ENCODE measurements at regions not wholly inside any gene's neighbourhood (a gene's known extent, or its start where the extent isn't known, plus 50 kb on each side); places are given as distances from the start of the nearest gene placed in this dataset.

DNA sequence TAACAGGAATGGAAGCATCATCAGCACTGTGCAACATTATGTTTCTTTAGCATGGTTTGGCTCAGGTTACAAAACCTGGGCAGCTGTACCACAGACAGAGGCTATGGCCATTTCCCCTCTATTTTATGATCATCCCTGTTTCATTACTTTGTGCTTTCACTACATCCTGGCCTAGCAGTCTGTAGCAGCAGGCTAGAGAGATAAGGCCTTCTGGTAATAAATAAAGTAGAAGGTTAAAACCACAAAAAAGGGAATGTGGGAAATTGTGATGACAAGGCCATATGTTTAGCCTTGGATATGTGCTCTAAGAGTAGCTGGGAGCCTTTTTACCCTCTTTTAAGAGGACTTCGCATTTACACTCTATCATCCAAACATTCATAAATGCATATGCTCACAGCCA is 266.2 kb upstream of the PHF14 start:
- H3K79me2 ChIP-seq (ENCODE audit: insufficient read depth, low read length) = no peaks in the 10 kb centered on the region
- H3K9me3 ChIP-seq (ENCODE audit: insufficient read depth, low read length) = no peaks in the 10 kb centered on the region
- H3F3A ChIP-seq (ENCODE audit: insufficient read depth) = no peaks in the 10 kb centered on the region
- no peaks in the 10 kb centered on the region for H3K27me3 ChIP-seq (ENCODE audit: low read length)
- H3K4me3 ChIP-seq (ENCODE audit: insufficient read depth, low read length, poor library complexity, severe bottlenecking) = no peak overlapping the region
- H3K36me3 ChIP-seq (ENCODE audit: low read length) = no peaks in the 10 kb centered on the region
- TF ChIP-seq, protein P1, sequence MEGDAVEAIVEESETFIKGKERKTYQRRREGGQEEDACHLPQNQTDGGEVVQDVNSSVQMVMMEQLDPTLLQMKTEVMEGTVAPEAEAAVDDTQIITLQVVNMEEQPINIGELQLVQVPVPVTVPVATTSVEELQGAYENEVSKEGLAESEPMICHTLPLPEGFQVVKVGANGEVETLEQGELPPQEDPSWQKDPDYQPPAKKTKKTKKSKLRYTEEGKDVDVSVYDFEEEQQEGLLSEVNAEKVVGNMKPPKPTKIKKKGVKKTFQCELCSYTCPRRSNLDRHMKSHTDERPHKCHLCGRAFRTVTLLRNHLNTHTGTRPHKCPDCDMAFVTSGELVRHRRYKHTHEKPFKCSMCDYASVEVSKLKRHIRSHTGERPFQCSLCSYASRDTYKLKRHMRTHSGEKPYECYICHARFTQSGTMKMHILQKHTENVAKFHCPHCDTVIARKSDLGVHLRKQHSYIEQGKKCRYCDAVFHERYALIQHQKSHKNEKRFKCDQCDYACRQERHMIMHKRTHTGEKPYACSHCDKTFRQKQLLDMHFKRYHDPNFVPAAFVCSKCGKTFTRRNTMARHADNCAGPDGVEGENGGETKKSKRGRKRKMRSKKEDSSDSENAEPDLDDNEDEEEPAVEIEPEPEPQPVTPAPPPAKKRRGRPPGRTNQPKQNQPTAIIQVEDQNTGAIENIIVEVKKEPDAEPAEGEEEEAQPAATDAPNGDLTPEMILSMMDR (IDR thresholded peaks at IDR 0.05; ENCODE audit: insufficient read depth, low read length, poor library complexity, severe bottlenecking) = no peak
- no peak for TF ChIP-seq EZH2phosphoT487 (conservative IDR thresholded peaks at IDR 0.05; ENCODE audit: low read length)
- H3K9me2 ChIP-seq (replicated peaks; ENCODE audit: insufficient read depth, low read length) = no peaks in the 10 kb centered on the region
- H3K27ac ChIP-seq (ENCODE audit: low read depth, low read length) = no peak overlapping the region
- H3K4me2 ChIP-seq (ENCODE audit: low read depth, low read length, poor library complexity, severe bottlenecking) = no peak overlapping the region
- no peaks in the 10 kb centered on the region for H4K20me1 ChIP-seq (ENCODE audit: low read depth, low read length)
- no peak overlapping the region for H3K9ac ChIP-seq (ENCODE audit: low read length)
- no peak overlapping the region for H2AFZ ChIP-seq (ENCODE audit: low read depth, low read length, severe bottlenecking)

DNA sequence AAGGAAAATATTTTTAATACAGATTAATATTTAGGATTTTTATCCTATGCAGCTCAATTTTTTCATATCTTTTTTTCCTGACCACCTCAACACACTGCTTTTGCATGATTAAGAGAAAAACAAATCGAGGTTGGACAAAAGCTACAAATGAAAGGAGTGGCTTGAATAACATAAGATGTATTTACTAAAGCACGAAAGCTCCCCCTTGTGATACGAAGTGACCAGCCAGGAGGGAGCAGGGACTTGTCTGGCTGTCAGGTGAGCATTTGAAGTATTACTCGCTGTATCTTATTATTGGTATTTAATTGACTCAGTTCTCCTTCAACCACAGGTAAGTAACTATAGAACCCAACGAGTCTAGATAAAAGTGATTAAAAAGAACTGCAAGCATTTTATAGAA is 265.2 kb upstream of the PHF14 start:
- Histone ChIP-seq H3K4me2 (ENCODE audit: low read depth, low read length, poor library complexity, severe bottlenecking) (no peak overlapping the region), H4K20me1 (ENCODE audit: low read depth, low read length) (no peaks in the 10 kb centered on the region), H3K27ac (ENCODE audit: low read depth, low read length) (no peak overlapping the region), H3K9ac (ENCODE audit: low read length) (no peak overlapping the region), H3K27me3 (ENCODE audit: low read length) (no peaks in the 10 kb centered on the region), H3F3A (ENCODE audit: insufficient read depth) (no peaks in the 10 kb centered on the region), H2AFZ (ENCODE audit: low read depth, low read length, severe bottlenecking) (no peak overlapping the region), H3K9me3 (ENCODE audit: insufficient read depth, low read length) (no peaks in the 10 kb centered on the region), H3K36me3 (ENCODE audit: low read length) (no peaks in the 10 kb centered on the region), H3K9me2 (replicated peaks; ENCODE audit: insufficient read depth, low read length) (no peaks in the 10 kb centered on the region), H3K4me3 (ENCODE audit: insufficient read depth, low read length, poor library complexity, severe bottlenecking) (no peak overlapping the region), H3K79me2 (ENCODE audit: insufficient read depth, low read length) (no peaks in the 10 kb centered on the region)
- no peak for TF ChIP-seq EZH2phosphoT487 (conservative IDR thresholded peaks at IDR 0.05; ENCODE audit: low read length)
- TF ChIP-seq, protein P1 (IDR thresholded peaks at IDR 0.05; ENCODE audit: insufficient read depth, low read length, poor library complexity, severe bottlenecking) = no peak

DNA sequence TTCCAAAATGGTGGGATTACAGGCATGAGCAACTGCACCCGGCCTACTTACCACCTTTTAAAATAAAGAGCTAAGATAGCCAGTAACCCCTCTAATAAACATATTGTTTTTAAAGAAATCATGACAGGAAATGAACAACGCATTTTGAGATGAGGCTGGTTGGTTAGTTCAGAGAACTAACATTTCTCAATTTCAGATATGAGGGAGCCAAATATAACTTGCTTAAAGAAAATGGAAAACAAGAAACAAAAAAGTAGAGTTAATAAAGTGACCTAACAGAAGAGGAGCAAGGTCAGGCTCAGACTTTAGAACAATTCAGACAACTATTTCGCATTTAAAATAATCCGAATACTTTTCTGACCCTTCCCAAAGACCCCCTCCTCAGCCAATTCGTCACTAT is 254.9 kb upstream of the PHF14 start:
- Histone ChIP-seq H3K27me3 (ENCODE audit: low read length) (no peaks in the 10 kb centered on the region; the same call in 1 of the 2 replicates), H3K4me3 (ENCODE audit: insufficient read depth, low read length, poor library complexity, severe bottlenecking) (no peak overlapping the region), H3K9ac (ENCODE audit: low read length) (no peak overlapping the region), H4K20me1 (ENCODE audit: low read depth, low read length) (no peaks in the 10 kb centered on the region), H3K36me3 (ENCODE audit: low read length) (no peaks in the 10 kb centered on the region), H3K79me2 (ENCODE audit: insufficient read depth, low read length) (no peaks in the 10 kb centered on the region), H3K4me2 (ENCODE audit: low read depth, low read length, poor library complexity, severe bottlenecking) (no peak overlapping the region), H3F3A (ENCODE audit: insufficient read depth) (no peaks in the 10 kb centered on the region), H3K9me3 (ENCODE audit: insufficient read depth, low read length) (no peaks in the 10 kb centered on the region), H3K9me2 (replicated peaks; ENCODE audit: insufficient read depth, low read length) (no peaks in the 10 kb centered on the region), H2AFZ (ENCODE audit: low read depth, low read length, severe bottlenecking) (no peak overlapping the region), H3K27ac (ENCODE audit: low read depth, low read length) (no peak overlapping the region)
- TF ChIP-seq, protein P1 (IDR thresholded peaks at IDR 0.05; ENCODE audit: insufficient read depth, low read length, poor library complexity, severe bottlenecking) = no peak
- TF ChIP-seq EZH2phosphoT487 (conservative IDR thresholded peaks at IDR 0.05; ENCODE audit: low read length) = no peak
